ENCODE measurements at regions not wholly inside any gene's neighbourhood (a gene's known extent, or its start where the extent isn't known, plus 50 kb on each side); places are given as distances from the start of the nearest gene placed in this dataset.

- DNase-seq (ENCODE audit: low spot score in 2 of 2) = no peak
- TF ChIP-seq, protein P1, sequence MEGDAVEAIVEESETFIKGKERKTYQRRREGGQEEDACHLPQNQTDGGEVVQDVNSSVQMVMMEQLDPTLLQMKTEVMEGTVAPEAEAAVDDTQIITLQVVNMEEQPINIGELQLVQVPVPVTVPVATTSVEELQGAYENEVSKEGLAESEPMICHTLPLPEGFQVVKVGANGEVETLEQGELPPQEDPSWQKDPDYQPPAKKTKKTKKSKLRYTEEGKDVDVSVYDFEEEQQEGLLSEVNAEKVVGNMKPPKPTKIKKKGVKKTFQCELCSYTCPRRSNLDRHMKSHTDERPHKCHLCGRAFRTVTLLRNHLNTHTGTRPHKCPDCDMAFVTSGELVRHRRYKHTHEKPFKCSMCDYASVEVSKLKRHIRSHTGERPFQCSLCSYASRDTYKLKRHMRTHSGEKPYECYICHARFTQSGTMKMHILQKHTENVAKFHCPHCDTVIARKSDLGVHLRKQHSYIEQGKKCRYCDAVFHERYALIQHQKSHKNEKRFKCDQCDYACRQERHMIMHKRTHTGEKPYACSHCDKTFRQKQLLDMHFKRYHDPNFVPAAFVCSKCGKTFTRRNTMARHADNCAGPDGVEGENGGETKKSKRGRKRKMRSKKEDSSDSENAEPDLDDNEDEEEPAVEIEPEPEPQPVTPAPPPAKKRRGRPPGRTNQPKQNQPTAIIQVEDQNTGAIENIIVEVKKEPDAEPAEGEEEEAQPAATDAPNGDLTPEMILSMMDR (IDR thresholded peaks at IDR 0.05) = no peak
- no peak for TF ChIP-seq POLR2A (IDR thresholded peaks at IDR 0.05)
- WGBS, 2 donors = 68 to 74% methylated on average over 2 of the region's 2 CpGs
- intact Hi-C loops (cut with DNase I; ENCODE audit: low total_unique reads) = no loop called here
- no peak overlapping the region for H3K4me3 ChIP-seq (ENCODE audit: low read depth, poor library complexity, severe bottlenecking)
Observed at GRCh38 chr1:47685763-47686066, 247.9 kb downstream of the FOXD2 start.

DNA sequence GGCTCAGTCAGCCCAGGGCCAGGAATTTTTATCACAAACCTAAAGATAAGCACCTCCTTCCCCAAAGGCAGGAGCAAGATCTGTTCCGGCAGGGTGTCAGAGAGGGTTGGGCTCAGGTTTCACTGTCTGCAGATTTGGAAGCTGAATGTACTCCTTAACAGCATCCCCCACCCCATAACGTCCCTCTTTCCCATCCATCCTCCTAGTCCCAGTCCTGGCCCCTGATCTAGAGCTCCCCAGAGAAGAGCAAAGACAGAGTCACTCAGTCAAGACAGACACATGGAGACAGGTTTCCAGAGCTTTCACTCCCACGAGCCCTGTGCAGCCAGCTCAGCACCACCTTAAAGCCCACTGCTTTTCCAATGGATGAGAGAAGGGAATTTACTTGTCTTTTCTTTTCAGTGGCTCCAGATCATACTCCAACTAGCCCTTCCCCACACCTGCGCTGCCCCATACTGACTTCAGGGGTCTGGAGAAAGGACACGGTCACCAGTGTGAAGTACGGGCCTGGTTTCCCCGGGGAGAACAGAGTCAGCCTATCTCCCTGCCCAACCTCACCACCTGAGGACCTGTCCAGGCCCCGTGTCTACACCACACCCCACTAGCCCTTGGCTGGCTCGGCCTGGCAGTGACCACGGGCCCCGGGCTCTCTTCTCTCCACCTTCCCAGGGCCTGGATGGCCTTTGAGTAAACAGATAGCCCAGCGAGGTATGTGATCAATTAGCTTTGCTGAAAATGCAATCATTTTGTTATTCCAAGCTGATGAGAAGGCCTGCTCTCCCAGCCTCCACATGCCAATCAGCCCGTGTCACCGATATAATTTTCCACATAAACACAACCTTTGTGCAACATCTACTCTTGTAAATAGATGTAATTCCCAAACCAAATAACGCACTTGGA lies 249.1 kb downstream of the FOXD2 start:
- TF ChIP-seq, protein P1 (IDR thresholded peaks at IDR 0.05) = no peak
- no peak for TF ChIP-seq POLR2A (IDR thresholded peaks at IDR 0.05)
- WGBS, 2 donors = 80 to 89% methylated on average over 15 of the region's 15 CpGs

GRCh38 chr1:47687631-47688460 lies 250.0 kb downstream of the FOXD2 start:
- H3K4me3 ChIP-seq (ENCODE audit: low read depth, poor library complexity, severe bottlenecking) = no peak overlapping the region
- intact Hi-C loops (cut with DNase I; ENCODE audit: low total_unique reads) = no loop called here
- no peak for TF ChIP-seq POLR2A (IDR thresholded peaks at IDR 0.05)
- TF ChIP-seq, protein P1 (IDR thresholded peaks at IDR 0.05) = no peak
- DNase-seq (ENCODE audit: low spot score in 2 of 2) = peak in 1 of 2 donors; percentile 68
- 62 to 63% methylated on average over 23 to 24 of the region's 24 CpGs for WGBS, 2 donors

More for the DNA sequence above, 249.1 kb downstream of the FOXD2 start:
- no peak overlapping the region for H3K4me3 ChIP-seq (ENCODE audit: low read depth, poor library complexity, severe bottlenecking)
- intact Hi-C loops (cut with DNase I; ENCODE audit: low total_unique reads) = no loop called here
- peak in 1 of 2 donors; percentile 64 for DNase-seq (ENCODE audit: low spot score in 2 of 2)

- intact Hi-C loops (cut with DNase I; ENCODE audit: low total_unique reads) = no loop called here
- DNase-seq (ENCODE audit: low spot score in 2 of 2) = peak in 1 of 2 donors; percentile 65
- no peak for TF ChIP-seq POLR2A (IDR thresholded peaks at IDR 0.05)
- TF ChIP-seq, protein P1 (IDR thresholded peaks at IDR 0.05) = no peak
- WGBS, 2 donors = 61 to 62% methylated on average over 19 of the region's 19 CpGs
- H3K4me3 ChIP-seq (ENCODE audit: low read depth, poor library complexity, severe bottlenecking) = no peak overlapping the region
Observed at GRCh38 chr1:47688461-47689296, 250.8 kb downstream of the FOXD2 start.

- 87% methylated on average over 11 of the region's 11 CpGs for whole genome bisulfite sequencing, 2 donors
- H3K4me3 ChIP-seq (ENCODE audit: low read depth, poor library complexity, severe bottlenecking) = no peak overlapping the region
- TF ChIP-seq, protein P1 (IDR thresholded peaks at IDR 0.05) = no peak
- TF ChIP-seq POLR2A (IDR thresholded peaks at IDR 0.05) = no peak
- peak in 1 of 2 donors; percentile 28 for DNase-seq (ENCODE audit: low spot score in 2 of 2)
- intact Hi-C loops (cut with DNase I; ENCODE audit: low total_unique reads) = no loop called here
Observed at GRCh38 chr1:47689894-47690293, 252.1 kb downstream of the FOXD2 start.

All from lower leg skin (tissue), 4 donors.